HEK293T (cell line): ENCODE measurements at regions not wholly inside any gene's neighbourhood (a gene's known extent, or its start where the extent isn't known, plus 50 kb on each side); places are given as distances from the start of the nearest gene placed in this dataset.

ENCODE experiments used
- ELF4 ChIP-seq: fragments of 450-650 bp; IDR thresholded peaks from 2 replicates; pipeline ENCODE4 v1.6.1; 2017; ENCODE audit warnings: antibody characterized with exemption
- FOXA1 ChIP-seq: fragments of 450-650 bp; IDR thresholded peaks from 2 replicates; pipeline ENCODE4 v1.6.1; 2016; ENCODE audit warnings: mild to moderate bottlenecking
- FOXK2 ChIP-seq: fragments of 450-650 bp; IDR thresholded peaks from 2 replicates; pipeline ENCODE4 v1.6.1; 2016; ENCODE audit warnings: mild to moderate bottlenecking

DNA sequence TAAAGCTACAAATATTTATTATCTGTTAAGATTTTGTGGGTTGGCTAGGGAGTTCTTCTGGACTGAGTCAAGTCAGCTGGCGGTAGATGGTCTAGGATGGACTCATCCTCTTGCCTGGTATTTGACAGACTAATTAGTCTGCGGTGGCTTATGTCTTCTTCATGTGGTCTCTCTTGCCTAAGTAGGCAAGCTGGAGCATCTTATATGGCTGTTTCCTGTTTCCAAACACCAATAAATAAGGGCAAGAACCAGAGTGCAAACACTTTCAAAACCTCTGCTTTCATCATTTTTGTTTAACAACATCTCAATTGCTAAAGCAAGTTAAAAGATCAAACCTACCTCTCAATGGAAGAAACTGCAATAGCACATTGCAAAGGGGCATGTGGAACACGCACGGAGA is 484.8 kb downstream of the PTPRC start:
- no peak for TF ChIP-seq FOXK2
- TF ChIP-seq FOXA1, result no peak
- TF ChIP-seq ELF4, result no peak
